Fibroblast of lung (primary cell): ENCODE measurements at regions not wholly inside any gene's neighbourhood (a gene's known extent, or its start where the extent isn't known, plus 50 kb on each side); places are given as distances from the start of the nearest gene placed in this dataset.

Experiments
- EZH2 ChIP-seq: IDR thresholded peaks from 2 replicates; pipeline ENCODE4 v1.5.1; 2012; ENCODE audit warnings: low read length, control low read depth, mild to moderate bottlenecking; ENCODE audit errors: missing control alignments
- TF ChIP-seq, protein P1 (sequence below), 2 donors: IDR thresholded peaks in 1 of 2; conservative IDR thresholded peaks in 1 of 2; 1 replicate in 1 of 2; 2 replicates in 1 of 2; pipeline ENCODE4 v1.5.1; 2011 to 2012; ENCODE audit warnings: low read length in 2 of 2, control low read depth in 1 of 2, inconsistent platforms in 1 of 2, low read depth in 1 of 2, mild to moderate bottlenecking in 1 of 2

GRCh38 chr12:77438644-77439043, 373.3 kb upstream of the E2F7 start:
- TF ChIP-seq, protein P1, sequence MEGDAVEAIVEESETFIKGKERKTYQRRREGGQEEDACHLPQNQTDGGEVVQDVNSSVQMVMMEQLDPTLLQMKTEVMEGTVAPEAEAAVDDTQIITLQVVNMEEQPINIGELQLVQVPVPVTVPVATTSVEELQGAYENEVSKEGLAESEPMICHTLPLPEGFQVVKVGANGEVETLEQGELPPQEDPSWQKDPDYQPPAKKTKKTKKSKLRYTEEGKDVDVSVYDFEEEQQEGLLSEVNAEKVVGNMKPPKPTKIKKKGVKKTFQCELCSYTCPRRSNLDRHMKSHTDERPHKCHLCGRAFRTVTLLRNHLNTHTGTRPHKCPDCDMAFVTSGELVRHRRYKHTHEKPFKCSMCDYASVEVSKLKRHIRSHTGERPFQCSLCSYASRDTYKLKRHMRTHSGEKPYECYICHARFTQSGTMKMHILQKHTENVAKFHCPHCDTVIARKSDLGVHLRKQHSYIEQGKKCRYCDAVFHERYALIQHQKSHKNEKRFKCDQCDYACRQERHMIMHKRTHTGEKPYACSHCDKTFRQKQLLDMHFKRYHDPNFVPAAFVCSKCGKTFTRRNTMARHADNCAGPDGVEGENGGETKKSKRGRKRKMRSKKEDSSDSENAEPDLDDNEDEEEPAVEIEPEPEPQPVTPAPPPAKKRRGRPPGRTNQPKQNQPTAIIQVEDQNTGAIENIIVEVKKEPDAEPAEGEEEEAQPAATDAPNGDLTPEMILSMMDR (conservative IDR thresholded peaks at IDR 0.05 in 1 of 2, IDR thresholded peaks at IDR 0.05 in 1 of 2; ENCODE audit: low read depth in 1 of 2, low read length in 2 of 2): no peak
- TF ChIP-seq EZH2: no peak
